ENCODE measurements at regions not wholly inside any gene's neighbourhood (a gene's known extent, or its start where the extent isn't known, plus 50 kb on each side); places are given as distances from the start of the nearest gene placed in this dataset.
"Not testable (repeated sequence)": the region's sequence is repeated elsewhere in the genome, so short reads cannot be mapped to it uniquely, and the experiment has no call there.

GRCh38 chr17:445839-446238 lies 93.2 kb upstream of the RPH3AL start, which contains the start of gene RFLNB:
Gene RFLNB, minus strand, starts transcription at chr17:445939.
- H3K4me1 ChIP-seq (ENCODE audit: insufficient read depth, low read length); H3K27ac ChIP-seq (ENCODE audit: low read depth, low read length); H3K4me3 ChIP-seq (ENCODE audit: low read length); H3K9ac ChIP-seq (ENCODE audit: low read depth, low read length); H3K9me3 ChIP-seq (ENCODE audit: insufficient read depth, low read depth, low read length); H3K27me3 ChIP-seq (ENCODE audit: insufficient read depth, low read length): not testable (repeated sequence)
- 91% methylated on average over 11 of the region's 12 CpGs for WGBS
- H3K36me3 ChIP-seq (ENCODE audit: insufficient read depth, low read length), result peaks cover 22% of the 10 kb centered on the region

GRCh38 chr17:444879-445454 lies 92.4 kb upstream of the RPH3AL start:
- Histone ChIP-seq H3K27me3 (ENCODE audit: insufficient read depth, low read length) (no peaks in the 10 kb centered on the region), H3K4me1 (ENCODE audit: insufficient read depth, low read length) (no peaks in the 10 kb centered on the region; the same call in 1 of the 2 replicates), H3K9me3 (ENCODE audit: insufficient read depth, low read depth, low read length) (no peaks in the 10 kb centered on the region), H3K9ac (ENCODE audit: low read depth, low read length) (no peak overlapping the region), H3K4me3 (ENCODE audit: low read length) (no peak overlapping the region), H3K27ac (ENCODE audit: low read depth, low read length) (no peak overlapping the region), H3K36me3 (ENCODE audit: insufficient read depth, low read length) (peaks cover 22% of the 10 kb centered on the region)
- 96% methylated on average over 6 of the region's 7 CpGs for WGBS

DNA sequence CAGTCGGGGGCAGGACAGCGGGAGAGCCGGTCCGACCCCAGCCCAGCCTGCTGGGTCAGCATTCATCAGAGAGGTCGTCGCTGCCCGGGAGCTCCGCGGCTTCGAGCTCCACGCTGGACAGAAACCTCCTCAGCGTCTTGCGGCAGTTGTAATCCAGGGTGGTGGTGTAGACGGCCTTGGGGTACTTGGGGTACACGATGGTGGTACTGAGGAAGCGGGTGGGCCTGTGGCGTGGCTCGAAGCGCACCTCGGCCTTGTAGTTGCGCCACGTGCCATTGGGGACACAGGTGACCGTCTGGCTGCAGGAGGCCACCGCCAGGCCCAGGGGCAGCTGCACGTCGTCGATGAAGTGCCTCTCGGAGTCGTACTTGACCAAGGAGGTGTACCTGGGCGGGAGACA lies 90.5 kb upstream of the RPH3AL start:
- no peak overlapping the region for H3K9ac ChIP-seq (ENCODE audit: low read depth, low read length)
- H3K27ac ChIP-seq (ENCODE audit: low read depth, low read length), result no peak overlapping the region
- H3K36me3 ChIP-seq (ENCODE audit: insufficient read depth, low read length), result peaks cover 22% of the 10 kb centered on the region
- no peaks in the 10 kb centered on the region for H3K27me3 ChIP-seq (ENCODE audit: insufficient read depth, low read length)
- H3K4me1 ChIP-seq (ENCODE audit: insufficient read depth, low read length), result no peaks in the 10 kb centered on the region; the same call in 1 of the 2 replicates
- H3K9me3 ChIP-seq (ENCODE audit: insufficient read depth, low read depth, low read length), result no peaks in the 10 kb centered on the region
- WGBS, result 96% methylated on average over 30 of the region's 30 CpGs
- H3K4me3 ChIP-seq (ENCODE audit: low read length), result no peak overlapping the region

- Histone ChIP-seq H3K4me3 (ENCODE audit: low read length) (no peak overlapping the region), H3K27me3 (ENCODE audit: insufficient read depth, low read length) (no peaks in the 10 kb centered on the region), H3K4me1 (ENCODE audit: insufficient read depth, low read length) (no peaks in the 10 kb centered on the region; the same call in 1 of the 2 replicates), H3K27ac (ENCODE audit: low read depth, low read length) (no peak overlapping the region), H3K9ac (ENCODE audit: low read depth, low read length) (no peak overlapping the region), H3K9me3 (ENCODE audit: insufficient read depth, low read depth, low read length) (peaks cover 5% of the 10 kb centered on the region), H3K36me3 (ENCODE audit: insufficient read depth, low read length) (peaks cover 22% of the 10 kb centered on the region)
- 95% methylated on average over 41 of the region's 41 CpGs for WGBS
These were observed 88.7 kb upstream of the RPH3AL start for GRCh38 chr17:441155-441950.

- Histone ChIP-seq H3K27ac (ENCODE audit: low read depth, low read length) (no peak overlapping the region), H3K4me1 (ENCODE audit: insufficient read depth, low read length) (no peaks in the 10 kb centered on the region), H3K27me3 (ENCODE audit: insufficient read depth, low read length) (no peaks in the 10 kb centered on the region), H3K4me3 (ENCODE audit: low read length) (no peak overlapping the region), H3K9ac (ENCODE audit: low read depth, low read length) (no peak overlapping the region), H3K9me3 (ENCODE audit: insufficient read depth, low read depth, low read length) (peaks cover 10% of the 10 kb centered on the region), H3K36me3 (ENCODE audit: insufficient read depth, low read length) (peaks cover 12% of the 10 kb centered on the region)
- 93% methylated on average over 5 of the region's 5 CpGs for WGBS
These were observed 85.6 kb upstream of the RPH3AL start for GRCh38 chr17:438191-438590.

DNA sequence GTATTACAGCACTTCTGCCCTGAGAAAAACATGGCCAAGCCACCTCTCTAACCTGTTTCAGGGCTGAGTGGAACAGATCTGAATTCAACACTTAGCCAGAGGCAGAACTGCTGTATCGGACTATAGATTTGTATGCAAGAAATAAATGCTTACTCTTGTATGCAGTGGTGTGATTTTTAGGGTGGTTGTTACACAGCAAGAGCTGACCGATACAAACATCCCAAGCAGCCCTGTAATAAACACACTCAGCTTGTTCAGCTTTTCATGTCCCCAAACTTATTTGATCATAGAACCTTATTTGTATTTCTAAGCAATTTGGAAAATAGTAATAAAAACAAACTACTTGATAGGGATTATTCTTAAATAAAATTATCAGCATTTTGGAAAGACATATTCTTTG lies 84.9 kb upstream of the RPH3AL start:
- Histone ChIP-seq H3K4me3 (ENCODE audit: low read length) (no peak overlapping the region), H3K9me3 (ENCODE audit: insufficient read depth, low read depth, low read length) (peaks cover 10% of the 10 kb centered on the region)
- WGBS, result 83% methylated on average over 1 of the region's 2 CpGs

GRCh38 chr17:436571-436970 lies 84.0 kb upstream of the RPH3AL start:
- 89% methylated on average over 7 of the region's 7 CpGs for WGBS
- H3K27ac ChIP-seq (ENCODE audit: low read depth, low read length), result no peak overlapping the region
- no peaks in the 10 kb centered on the region for H3K4me1 ChIP-seq (ENCODE audit: insufficient read depth, low read length)
- H3K9me3 ChIP-seq (ENCODE audit: insufficient read depth, low read depth, low read length), result peaks cover 10% of the 10 kb centered on the region
- no peaks in the 10 kb centered on the region; the same call in 1 of the 2 replicates for H3K36me3 ChIP-seq (ENCODE audit: insufficient read depth, low read length)
- H3K4me3 ChIP-seq (ENCODE audit: low read length), result no peak overlapping the region
- H3K27me3 ChIP-seq (ENCODE audit: insufficient read depth, low read length), result no peaks in the 10 kb centered on the region
- no peak overlapping the region for H3K9ac ChIP-seq (ENCODE audit: low read depth, low read length)

More for the DNA sequence above, 84.9 kb upstream of the RPH3AL start:
- H3K36me3 ChIP-seq (ENCODE audit: insufficient read depth, low read length), result peaks cover 5% of the 10 kb centered on the region; the same call in 1 of the 2 replicates
- H3K4me1 ChIP-seq (ENCODE audit: insufficient read depth, low read length), result no peaks in the 10 kb centered on the region
- no peaks in the 10 kb centered on the region for H3K27me3 ChIP-seq (ENCODE audit: insufficient read depth, low read length)
- no peak overlapping the region for H3K9ac ChIP-seq (ENCODE audit: low read depth, low read length)
- H3K27ac ChIP-seq (ENCODE audit: low read depth, low read length), result no peak overlapping the region

GRCh38 chr17:432471-432870 lies 79.9 kb upstream of the RPH3AL start:
- H3K27me3 ChIP-seq (ENCODE audit: insufficient read depth, low read length); H3K4me1 ChIP-seq (ENCODE audit: insufficient read depth, low read length); H3K27ac ChIP-seq (ENCODE audit: low read depth, low read length); H3K4me3 ChIP-seq (ENCODE audit: low read length); H3K9ac ChIP-seq (ENCODE audit: low read depth, low read length); H3K36me3 ChIP-seq (ENCODE audit: insufficient read depth, low read length): not testable (repeated sequence)
- 91% methylated on average over 2 of the region's 2 CpGs for WGBS
- H3K9me3 ChIP-seq (ENCODE audit: insufficient read depth, low read depth, low read length), result peaks cover 12% of the 10 kb centered on the region

GRCh38 chr17:431494-431893 lies 78.9 kb upstream of the RPH3AL start:
- H3K4me1 ChIP-seq (ENCODE audit: insufficient read depth, low read length), result peaks cover 9% of the 10 kb centered on the region; the same call in 1 of the 2 replicates
- H3K9me3 ChIP-seq (ENCODE audit: insufficient read depth, low read depth, low read length), result peaks cover 8% of the 10 kb centered on the region; the same call in 1 of the 2 replicates
- no peaks in the 10 kb centered on the region for H3K27me3 ChIP-seq (ENCODE audit: insufficient read depth, low read length)
- no peak overlapping the region for H3K4me3 ChIP-seq (ENCODE audit: low read length)
- WGBS, result 98% methylated on average over 3 of the region's 4 CpGs
- H3K27ac ChIP-seq (ENCODE audit: low read depth, low read length), result no peak overlapping the region
- no peaks in the 10 kb centered on the region for H3K36me3 ChIP-seq (ENCODE audit: insufficient read depth, low read length)
- no peak overlapping the region for H3K9ac ChIP-seq (ENCODE audit: low read depth, low read length)

GRCh38 chr17:429589-429988 lies 77.0 kb upstream of the RPH3AL start:
- no peaks in the 10 kb centered on the region for H3K36me3 ChIP-seq (ENCODE audit: insufficient read depth, low read length)
- no peak overlapping the region for H3K4me3 ChIP-seq (ENCODE audit: low read length)
- H3K27me3 ChIP-seq (ENCODE audit: insufficient read depth, low read length), result peaks cover 3% of the 10 kb centered on the region; the same call in 1 of the 2 replicates
- 96% methylated on average over 8 of the region's 8 CpGs for WGBS
- H3K4me1 ChIP-seq (ENCODE audit: insufficient read depth, low read length), result peaks cover 9% of the 10 kb centered on the region; the same call in 1 of the 2 replicates
- 0 out of 2 replicates have a peak, but pooled peaks cover 3% of the 10 kb centered on the region for H3K9me3 ChIP-seq (ENCODE audit: insufficient read depth, low read depth, low read length)
- no peak overlapping the region for H3K9ac ChIP-seq (ENCODE audit: low read depth, low read length)
- H3K27ac ChIP-seq (ENCODE audit: low read depth, low read length), result no peak overlapping the region

- no peak overlapping the region for H3K4me3 ChIP-seq (ENCODE audit: low read length)
- WGBS, result 83% methylated on average over 3 of the region's 3 CpGs
These were observed 75.8 kb upstream of the RPH3AL start for GRCh38 chr17:428414-428813.

More at GRCh38 chr17:428414-428813, 75.8 kb upstream of the RPH3AL start:
- H3K27me3 ChIP-seq (ENCODE audit: insufficient read depth, low read length), result peaks cover 3% of the 10 kb centered on the region; the same call in 1 of the 2 replicates
- 0 out of 2 replicates have a peak, but pooled peaks cover 3% of the 10 kb centered on the region for H3K9me3 ChIP-seq (ENCODE audit: insufficient read depth, low read depth, low read length)
- no peaks in the 10 kb centered on the region for H3K36me3 ChIP-seq (ENCODE audit: insufficient read depth, low read length)
- peaks cover 9% of the 10 kb centered on the region; the same call in 1 of the 2 replicates for H3K4me1 ChIP-seq (ENCODE audit: insufficient read depth, low read length)
- no peak overlapping the region for H3K9ac ChIP-seq (ENCODE audit: low read depth, low read length)
- no peak overlapping the region for H3K27ac ChIP-seq (ENCODE audit: low read depth, low read length)
